ENCODE measurements at regions not wholly inside any gene's neighbourhood (a gene's known extent, or its start where the extent isn't known, plus 50 kb on each side); places are given as distances from the start of the nearest gene placed in this dataset.

- TF ChIP-seq CEBPB (IDR thresholded peaks at IDR 0.05; ENCODE audit: borderline replicate concordance in 1 of 2, low read depth in 2 of 2, low read length in 2 of 2) = no peak
- no peak for TF ChIP-seq HDAC6 (IDR thresholded peaks at IDR 0.05; ENCODE audit: unreplicated experiment)
- no peak for TF ChIP-seq TCF12 (IDR thresholded peaks at IDR 0.05; ENCODE audit: low read depth, low read length)
These were observed 183.4 kb upstream of the PLXNC1 start (continued) for GRCh38 chr12:93964936-93965335.

- ATAC-seq (no peak), DNase-seq (ENCODE audit: low read depth, low spot score) (no peak), FAIRE-seq (no peak)
- no peak overlapping the region for H3K9ac ChIP-seq (ENCODE audit: control insufficient read depth, insufficient read depth, low read length)
- intact Hi-C loops (cut with micrococcal nuclease; ENCODE audit: unreplicated experiment) = no loop called here
- POLR2A ChIA-PET = no interaction called here
- no peaks in the 10 kb centered on the region for H3K4me1 ChIP-seq (ENCODE audit: control insufficient read depth, insufficient read depth, low read length)
- H3K4me3 ChIP-seq = no peak overlapping the region
- H4K20me1 ChIP-seq (ENCODE audit: control insufficient read depth, insufficient read depth) = no peaks in the 10 kb centered on the region
- H2AFZ ChIP-seq (ENCODE audit: control insufficient read depth, low read depth, low read length) = no peak overlapping the region
- BruUV-seq (replicated peaks) = no TSS peak
- no peaks in the 10 kb centered on the region for H3K9me3 ChIP-seq (replicated peaks; ENCODE audit: control insufficient read depth, insufficient read depth, low read length)
- CTCF ChIA-PET = no interaction called here
- in situ Hi-C loops (cut with MboI) = no loop called here
- no peak overlapping the region for H3K4me2 ChIP-seq (ENCODE audit: control insufficient read depth, insufficient read depth)
- H3K36me3 ChIP-seq (ENCODE audit: control insufficient read depth in 2 of 2, insufficient read depth in 2 of 2, low read length in 1 of 2) = no peaks in the 10 kb centered on the region
- WGBS (ENCODE audit: insufficient coverage, insufficient replicate concordance, low lambda C conversion rate, missing lambda C conversion rate) = no CpG with 5 or more reads among the region's 1 CpG
- H3K79me2 ChIP-seq (ENCODE audit: control insufficient read depth, insufficient read depth, low read length) = no peaks in the 10 kb centered on the region
- H3K27me3 ChIP-seq (replicated peaks in 1 of 2; ENCODE audit: control insufficient read depth in 2 of 2, insufficient read depth in 2 of 2, low read length in 1 of 2) = no peaks in the 10 kb centered on the region; a peak in 1 of 4 replicates
- SMC1A ChIA-PET (ENCODE audit: uncharacterized antibody, unreplicated experiment) = no interaction called here
- RAD21 ChIA-PET (ENCODE audit: unreplicated experiment) = no interaction called here
- H3K27ac ChIP-seq (ENCODE audit: control insufficient read depth, insufficient read depth) = no peak overlapping the region
- TF ChIP-seq ZNF274 (IDR thresholded peaks at IDR 0.05; ENCODE audit: insufficient read depth, insufficient read length) = no peak
- no peak for TF ChIP-seq WRNIP1 (IDR thresholded peaks at IDR 0.05; ENCODE audit: borderline replicate concordance, low read depth, low read length)
- no peak for TF ChIP-seq ETV6 (conservative IDR thresholded peaks at IDR 0.05 in 1 of 2, IDR thresholded peaks at IDR 0.05 in 1 of 2; ENCODE audit: borderline replicate concordance in 1 of 2, low read depth in 1 of 2)
- TF ChIP-seq, protein P1, sequence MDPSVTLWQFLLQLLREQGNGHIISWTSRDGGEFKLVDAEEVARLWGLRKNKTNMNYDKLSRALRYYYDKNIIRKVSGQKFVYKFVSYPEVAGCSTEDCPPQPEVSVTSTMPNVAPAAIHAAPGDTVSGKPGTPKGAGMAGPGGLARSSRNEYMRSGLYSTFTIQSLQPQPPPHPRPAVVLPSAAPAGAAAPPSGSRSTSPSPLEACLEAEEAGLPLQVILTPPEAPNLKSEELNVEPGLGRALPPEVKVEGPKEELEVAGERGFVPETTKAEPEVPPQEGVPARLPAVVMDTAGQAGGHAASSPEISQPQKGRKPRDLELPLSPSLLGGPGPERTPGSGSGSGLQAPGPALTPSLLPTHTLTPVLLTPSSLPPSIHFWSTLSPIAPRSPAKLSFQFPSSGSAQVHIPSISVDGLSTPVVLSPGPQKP (IDR thresholded peaks at IDR 0.05; ENCODE audit: low read depth, low read length) = no peak
- TF ChIP-seq RBBP5 (conservative IDR thresholded peaks at IDR 0.05) = no peak
- no peak for TF ChIP-seq SMAD5 (IDR thresholded peaks at IDR 0.05; ENCODE audit: low read depth)
- no peak for TF ChIP-seq EED (IDR thresholded peaks at IDR 0.05; ENCODE audit: low read depth)
- no peak for TF ChIP-seq REST (IDR thresholded peaks at IDR 0.05; ENCODE audit: low read depth, low read length)
- no peak for TF ChIP-seq SUPT20H (IDR thresholded peaks at IDR 0.05; ENCODE audit: borderline replicate concordance, control insufficient read depth, low read depth, low read length)
- TF ChIP-seq EP300 (IDR thresholded peaks at IDR 0.05; ENCODE audit: borderline replicate concordance in 1 of 2, control insufficient read depth in 1 of 2, low read depth in 2 of 2, low read length in 2 of 2) = no peak
- TF ChIP-seq ZBED1 (IDR thresholded peaks at IDR 0.05; ENCODE audit: borderline replicate concordance) = no peak
- TF ChIP-seq NR2C1 (IDR thresholded peaks at IDR 0.05) = no peak
These were observed 181.8 kb upstream of the PLXNC1 start for GRCh38 chr12:93966516-93967133.
